Dedifferentiated amniotic fluid mesenchymal stem cell (primary cell): ENCODE measurements at regions not wholly inside any gene's neighbourhood (a gene's known extent, or its start where the extent isn't known, plus 50 kb on each side); places are given as distances from the start of the nearest gene placed in this dataset.
A peak's percentile ranks its signal among the peaks of the same experiment; 100 is the strongest.

Experiments
- DNase-seq: peaks from one replicate; pipeline ENCODE4 v3.0.0-alpha.2; 2016; ENCODE audit errors: extremely low spot score

DNA sequence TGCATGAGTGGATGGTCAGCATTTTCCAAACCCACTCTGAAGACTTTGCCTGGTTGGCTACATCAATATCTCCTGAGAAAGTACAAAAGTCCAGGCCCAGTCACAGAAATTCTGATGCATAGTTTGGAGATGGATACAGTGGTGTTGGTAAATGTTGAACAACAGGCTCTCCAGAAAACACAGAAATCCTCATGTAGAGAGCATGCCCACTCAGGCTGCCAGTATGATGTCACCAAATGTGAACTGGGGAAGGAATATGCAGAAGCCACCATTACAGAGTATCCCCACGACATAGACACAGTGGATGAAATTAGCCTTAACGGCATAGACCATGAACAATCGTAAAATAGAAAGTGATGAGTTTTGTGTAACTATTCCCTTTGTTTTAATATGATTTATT is 97.1 kb upstream of the NXT1 start:
- no peak for DNase-seq

DNA sequence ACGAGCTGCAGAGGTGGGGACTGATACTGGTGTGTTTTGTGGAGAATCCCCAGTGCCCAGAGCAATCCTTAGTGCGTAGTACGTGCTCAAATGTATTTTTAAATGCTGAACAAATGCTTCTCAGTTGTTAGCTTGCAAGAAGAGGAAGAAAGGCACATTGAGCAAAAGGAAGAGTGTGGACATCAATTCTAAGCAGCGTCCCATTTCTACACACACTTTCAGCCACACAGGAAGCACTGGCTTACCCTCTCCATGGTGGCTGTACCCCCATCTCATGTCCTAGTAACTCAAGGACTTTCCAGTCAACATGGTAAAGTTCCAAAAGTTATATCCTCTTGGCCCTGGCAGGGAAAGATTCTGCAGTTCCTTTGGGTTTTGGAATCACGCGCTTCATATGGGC is 98.8 kb upstream of the NXT1 start:
- DNase-seq, result no peak

DNA sequence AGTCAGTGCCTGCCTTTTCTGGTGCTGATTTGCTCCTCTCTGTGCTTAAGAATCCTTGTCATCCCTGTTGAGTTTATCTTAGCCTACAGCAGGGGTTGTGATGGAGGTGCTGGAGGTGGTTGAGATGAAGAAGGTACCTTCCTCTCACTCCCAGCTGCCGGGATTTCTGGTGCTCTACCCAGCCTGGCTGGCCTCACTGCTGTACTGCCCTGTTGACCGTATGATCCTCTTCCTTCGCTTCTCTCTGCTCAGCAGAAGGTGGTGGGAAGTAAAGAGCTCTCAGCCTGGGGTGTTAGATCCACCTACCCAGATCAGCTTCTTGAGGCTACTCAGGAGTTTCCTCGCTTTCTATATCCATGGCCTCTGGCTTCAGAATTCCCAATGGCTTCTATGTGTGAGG is 101.0 kb upstream of the NXT1 start:
- DNase-seq, result no peak

DNA sequence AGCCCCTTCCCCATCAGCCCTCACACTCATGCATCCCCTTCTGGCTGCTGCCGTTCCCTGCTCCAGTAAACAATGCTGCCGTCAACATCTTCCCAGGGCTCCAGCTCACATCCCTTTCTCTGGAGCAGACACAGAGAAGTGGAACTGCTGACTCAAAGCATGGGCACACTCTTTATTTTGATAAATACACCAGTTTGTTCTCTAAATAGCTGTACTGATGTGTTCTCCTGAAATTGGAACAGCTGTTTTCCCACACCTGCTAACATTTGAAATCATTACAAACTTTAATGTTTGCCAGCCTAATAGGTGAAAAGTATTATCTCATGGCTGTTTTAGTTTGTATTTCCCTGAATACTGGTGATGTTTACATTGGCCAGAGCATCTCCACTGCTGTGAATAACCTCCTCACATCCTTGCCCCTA is 102.1 kb upstream of the NXT1 start:
- no peak for DNase-seq

DNA sequence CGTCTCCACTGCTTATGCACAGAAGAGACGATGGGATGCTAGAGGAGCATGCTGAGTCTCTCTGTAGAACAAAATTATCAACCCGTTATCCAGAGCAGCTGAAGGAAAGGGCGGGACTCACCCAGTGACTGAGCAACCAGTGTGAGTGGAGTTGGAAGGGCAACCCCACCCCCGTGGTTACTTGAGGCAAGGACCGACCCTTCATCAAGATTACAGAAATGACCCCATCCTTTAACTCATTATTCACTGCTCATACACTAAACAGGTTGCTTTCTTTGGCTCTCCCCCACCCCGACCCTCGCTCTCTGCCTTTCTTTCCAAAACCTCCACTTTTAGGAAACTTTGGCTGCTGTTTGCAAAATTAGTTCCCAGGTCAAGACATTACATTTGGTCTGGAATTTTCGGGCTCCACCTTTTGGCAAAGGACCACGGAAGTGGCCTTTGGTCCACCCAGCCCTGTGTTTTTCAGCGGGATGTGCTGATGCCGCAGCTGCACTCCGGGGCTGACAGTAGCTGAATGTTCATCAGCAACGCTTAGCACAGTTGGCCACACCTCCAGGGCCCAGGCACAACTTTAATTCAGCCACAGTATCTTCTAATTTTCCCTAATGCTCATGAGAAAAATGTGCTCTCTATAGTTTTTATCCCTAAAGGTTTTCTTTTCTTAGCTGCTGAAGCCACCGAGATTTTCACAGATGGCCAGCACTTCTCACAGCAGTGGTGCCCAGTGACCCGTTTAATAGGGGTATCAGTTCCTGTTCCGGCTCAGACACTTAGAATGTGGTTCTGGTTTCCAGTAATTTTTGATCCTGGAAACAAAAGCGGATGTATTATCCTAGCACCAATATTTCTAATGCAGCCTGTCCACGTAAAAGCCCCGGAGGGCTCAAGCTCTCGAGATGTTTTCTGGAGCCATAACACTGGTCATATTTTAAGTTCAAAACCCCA is 103.6 kb upstream of the NXT1 start:
- DNase-seq, result no peak

DNA sequence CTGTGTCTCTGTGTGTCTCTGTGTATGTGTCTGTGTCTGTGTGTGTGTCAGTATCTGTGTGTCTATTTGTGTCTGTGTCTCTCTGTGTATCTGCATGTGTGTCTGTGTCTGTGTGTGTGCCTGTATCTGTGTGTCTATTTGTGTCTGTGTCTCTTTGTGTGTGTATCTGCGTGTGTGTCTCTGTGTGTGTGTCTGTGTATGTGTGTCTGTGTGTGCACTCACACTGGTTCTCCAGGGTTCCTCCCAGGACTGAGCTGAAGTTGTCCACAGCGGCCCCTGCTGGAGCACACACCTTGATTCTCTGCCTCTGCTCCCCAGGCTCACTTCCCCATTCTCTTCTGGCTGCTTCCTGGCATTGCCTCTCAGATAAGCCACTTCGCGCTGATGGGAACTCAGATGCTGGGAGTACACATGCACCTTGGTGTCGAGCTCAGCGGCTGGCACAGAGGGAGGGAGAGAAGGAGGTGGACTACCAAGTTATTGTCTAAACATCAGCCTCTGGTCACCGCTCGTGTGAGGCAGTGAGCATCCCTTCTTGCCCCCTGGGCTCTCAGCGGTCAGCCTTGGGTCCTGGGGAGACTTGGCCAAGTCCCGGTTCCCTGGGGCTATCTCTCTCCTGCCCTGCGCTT is 104.9 kb upstream of the NXT1 start:
- peak; percentile 25 for DNase-seq

DNA sequence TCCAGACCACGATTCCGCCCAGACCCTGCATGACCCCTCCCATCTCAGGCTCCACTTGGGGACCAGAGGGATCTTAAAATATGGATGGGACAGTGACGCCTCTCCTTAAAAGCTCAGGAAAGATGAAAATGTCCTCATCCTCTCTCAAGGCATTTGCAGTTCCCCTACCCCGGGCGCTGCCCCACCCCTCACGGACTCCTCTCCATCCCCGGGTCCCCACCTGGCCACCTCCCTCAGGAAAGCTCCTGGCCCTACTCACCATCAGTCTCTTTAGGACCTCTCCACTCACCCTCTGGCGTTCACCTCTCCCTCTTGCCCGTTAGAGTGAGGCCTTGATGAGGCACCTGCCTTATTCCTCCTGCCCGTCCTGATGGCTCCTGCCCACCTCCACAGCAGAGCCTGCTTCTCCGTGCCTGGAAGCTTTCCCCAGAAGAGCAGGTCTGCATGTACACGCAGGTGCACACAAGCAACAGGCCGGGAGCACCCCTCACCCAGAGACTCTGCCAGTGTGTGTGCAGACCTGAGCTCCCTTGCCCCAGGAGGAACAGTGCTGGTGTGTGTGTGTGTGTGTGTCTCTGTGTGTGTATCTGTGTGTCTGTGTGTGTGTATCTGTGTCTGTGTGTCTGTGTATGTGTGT is 105.6 kb upstream of the NXT1 start:
- DNase-seq, result no peak

DNA sequence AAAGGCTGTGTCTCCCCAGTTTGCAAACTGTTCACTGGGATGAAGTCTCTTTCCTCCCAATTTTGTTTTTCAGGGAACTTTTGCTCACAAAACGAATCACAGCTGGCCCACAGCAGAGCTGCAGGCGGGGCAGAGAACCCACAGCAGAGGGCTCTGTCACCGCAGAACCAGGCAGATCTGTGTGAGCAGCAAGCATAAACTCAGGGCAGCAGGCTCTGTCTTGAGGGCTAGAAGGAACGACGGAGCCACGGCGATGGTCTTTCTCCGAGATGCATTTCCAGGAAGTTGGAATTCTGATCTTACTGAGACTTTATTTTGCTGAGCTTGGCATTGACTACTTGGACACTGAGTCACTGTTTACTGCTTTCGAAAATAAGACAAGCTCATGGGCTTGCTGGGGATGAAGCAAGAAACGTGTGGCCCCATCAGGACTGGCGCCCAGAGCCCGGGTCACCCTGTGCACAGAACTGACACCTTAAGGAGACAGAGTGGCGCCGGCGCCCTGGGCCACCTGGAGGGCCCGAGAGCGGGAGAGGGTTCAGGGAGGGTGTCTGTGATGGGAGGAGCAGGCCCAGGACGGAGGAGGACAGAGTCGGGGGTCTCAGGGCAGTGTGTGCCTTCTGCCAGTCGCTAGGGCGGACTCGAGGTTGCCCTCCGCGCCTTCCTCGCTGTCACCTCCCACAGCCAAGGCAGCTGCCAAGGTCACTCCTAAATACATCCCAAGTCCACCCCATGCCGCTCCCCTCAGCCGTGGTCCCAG is 106.3 kb upstream of the NXT1 start:
- DNase-seq, result peak; percentile 18

DNA sequence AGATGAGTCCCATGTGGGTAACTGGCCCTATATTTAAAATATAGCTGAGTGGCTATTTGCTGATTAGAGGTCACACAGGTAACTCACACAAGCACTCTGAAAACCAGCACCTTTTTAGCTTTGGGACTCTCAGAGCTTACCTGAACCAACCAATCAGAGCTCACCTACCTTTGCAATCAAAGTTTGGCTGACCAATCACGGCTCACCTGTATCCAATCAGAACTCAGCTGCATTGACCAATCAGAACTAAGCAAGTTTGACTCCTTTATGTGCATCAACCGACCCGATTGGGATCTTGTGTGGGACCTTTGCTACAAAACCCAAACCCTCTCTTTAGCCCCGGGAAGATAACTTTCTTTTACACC is 106.8 kb upstream of the NXT1 start:
- DNase-seq, result no peak

DNA sequence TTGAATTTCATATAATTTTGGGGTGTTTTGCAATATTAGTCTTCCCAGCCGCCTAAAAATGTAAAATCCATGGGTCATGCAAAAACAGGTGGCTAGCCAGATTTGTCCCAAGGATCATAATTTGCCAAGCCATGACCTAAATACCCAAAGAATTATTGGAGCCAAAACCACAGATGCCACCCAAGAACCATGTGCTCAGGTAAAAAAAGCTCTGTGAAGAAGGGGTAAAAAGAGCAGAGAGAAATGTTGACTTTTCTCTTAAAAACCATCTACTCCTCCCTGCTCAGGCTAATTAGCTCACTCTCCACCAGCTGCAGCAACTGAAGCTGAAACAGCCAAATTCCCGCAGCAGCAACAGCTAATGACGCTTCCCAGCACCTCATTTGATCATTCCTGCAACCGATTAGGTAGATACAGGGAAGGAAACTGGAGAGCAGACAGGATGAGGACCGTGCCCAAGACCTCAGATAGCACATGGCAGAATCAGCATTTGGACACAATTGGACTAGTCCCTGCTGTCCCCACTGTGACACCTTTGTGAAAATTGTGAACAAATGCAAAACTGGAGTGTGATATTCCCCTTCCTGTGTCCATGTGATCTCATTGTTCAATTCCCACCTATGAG is 107.9 kb upstream of the NXT1 start:
- DNase-seq, result no peak

DNA sequence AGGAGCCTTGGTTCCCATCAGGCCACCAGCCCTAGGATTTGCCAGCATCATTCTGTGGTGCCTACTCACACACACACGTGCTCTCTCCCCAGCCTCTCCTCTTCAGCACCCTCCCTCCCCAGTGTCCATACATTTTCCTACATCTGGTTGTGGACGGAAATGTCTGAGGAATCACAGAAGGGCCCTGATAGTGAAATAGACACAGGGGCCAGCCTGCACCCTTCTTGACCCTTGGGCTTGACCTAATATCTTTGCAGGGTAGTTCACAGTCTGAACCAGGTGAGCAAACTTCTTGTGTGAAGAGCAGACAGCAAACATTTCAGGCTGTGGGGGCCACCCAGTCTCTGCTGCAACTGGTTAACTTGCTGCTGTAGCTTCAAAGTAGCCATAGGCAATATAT is 108.5 kb upstream of the NXT1 start:
- no peak for DNase-seq

DNA sequence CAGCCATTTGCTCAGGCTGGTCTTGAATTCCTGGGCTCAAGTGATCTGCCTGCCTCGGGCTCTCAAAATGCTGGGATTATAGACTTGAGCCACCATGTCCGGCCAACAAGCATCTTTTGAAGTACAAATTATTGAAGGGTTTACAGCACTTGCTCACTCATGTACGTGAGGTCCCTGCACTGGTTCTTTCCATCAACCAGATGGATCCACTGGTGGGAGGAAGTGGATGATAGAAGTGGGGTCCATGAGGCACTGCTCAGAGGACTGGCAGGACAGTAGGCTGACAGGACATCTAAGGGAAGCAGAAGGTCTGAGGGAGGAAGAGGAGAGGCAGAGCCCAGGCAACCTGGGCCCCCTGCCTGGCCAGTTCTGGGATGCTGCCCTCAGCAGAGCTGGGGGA is 109.2 kb upstream of the NXT1 start:
- no peak for DNase-seq

DNA sequence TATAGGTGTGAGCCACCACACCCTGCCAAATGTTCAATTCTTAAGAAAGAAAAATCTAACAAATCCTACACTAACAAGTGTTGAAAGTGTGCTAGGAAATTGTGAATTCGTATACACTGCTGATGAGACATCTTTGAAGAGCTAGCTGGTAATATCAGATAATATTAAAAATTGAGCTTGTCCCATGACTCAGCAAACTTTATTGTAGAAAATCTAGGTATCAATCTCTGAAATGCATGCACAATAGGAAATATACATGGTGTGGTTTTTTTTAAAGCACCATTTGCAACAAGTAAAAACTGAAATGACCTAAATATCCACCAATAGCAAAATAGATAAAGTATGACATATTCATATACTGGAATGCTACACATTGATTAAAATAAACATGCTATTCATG is 110.1 kb upstream of the NXT1 start:
- no peak for DNase-seq

DNA sequence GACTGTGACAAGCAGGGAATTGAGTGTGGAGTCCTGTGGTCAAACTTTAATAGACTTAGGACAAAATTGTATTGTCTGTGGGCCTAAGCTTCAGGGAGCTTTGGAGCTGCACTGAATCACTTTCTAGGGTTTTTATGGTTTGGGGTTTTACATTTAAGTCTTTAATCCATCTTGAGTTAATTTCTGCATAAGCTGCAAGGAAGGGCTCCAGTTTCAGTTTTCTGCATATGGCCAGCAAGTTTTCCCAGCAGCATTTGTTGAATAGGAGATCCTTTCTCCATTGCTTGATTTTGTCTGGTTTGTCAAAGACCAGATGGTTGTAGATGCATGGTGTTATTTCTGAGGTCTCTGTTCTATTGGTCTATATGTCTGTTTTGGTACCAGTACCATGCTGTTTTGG is 113.4 kb upstream of the NXT1 start:
- DNase-seq, result no peak

DNA sequence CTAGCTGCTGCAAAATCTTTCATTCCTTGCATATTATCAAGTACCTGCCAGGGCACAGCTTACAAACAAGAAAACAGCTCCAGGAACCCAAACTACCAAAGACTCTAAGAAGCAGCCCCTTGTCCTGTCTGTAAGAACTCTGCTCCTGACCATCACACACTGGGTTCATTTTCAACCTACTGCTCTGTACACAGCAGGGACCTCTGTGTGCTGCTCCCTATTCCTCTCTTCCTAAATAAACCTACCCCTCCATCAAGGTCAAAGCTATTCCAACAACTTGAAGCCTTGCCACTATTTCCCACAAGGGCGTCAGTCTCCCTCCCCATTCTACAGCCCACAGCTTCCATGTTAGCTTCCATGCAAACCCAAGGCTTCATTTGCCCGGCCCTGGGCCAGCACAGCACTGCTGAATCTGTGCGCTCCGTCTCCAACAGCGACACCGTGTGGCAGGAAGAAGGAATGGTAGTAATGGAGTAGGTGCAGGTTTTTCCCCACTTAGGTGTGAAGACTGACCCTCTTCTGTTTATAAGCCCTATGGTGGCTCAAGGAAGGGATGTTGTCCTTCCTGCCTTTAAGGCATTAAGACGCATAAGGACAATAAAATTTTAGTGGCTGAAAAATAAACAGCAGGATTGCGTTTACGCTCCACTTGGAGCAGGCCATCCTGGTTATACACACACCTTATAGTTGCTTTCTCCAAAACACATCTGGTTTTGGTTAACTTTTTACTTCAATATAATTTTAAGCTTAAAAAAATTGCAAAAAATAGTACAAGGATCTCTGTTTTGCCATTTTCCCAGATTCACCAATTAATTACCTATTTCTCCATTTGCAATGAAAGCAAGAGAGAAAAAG is 115.2 kb upstream of the NXT1 start:
- no peak for DNase-seq

DNA sequence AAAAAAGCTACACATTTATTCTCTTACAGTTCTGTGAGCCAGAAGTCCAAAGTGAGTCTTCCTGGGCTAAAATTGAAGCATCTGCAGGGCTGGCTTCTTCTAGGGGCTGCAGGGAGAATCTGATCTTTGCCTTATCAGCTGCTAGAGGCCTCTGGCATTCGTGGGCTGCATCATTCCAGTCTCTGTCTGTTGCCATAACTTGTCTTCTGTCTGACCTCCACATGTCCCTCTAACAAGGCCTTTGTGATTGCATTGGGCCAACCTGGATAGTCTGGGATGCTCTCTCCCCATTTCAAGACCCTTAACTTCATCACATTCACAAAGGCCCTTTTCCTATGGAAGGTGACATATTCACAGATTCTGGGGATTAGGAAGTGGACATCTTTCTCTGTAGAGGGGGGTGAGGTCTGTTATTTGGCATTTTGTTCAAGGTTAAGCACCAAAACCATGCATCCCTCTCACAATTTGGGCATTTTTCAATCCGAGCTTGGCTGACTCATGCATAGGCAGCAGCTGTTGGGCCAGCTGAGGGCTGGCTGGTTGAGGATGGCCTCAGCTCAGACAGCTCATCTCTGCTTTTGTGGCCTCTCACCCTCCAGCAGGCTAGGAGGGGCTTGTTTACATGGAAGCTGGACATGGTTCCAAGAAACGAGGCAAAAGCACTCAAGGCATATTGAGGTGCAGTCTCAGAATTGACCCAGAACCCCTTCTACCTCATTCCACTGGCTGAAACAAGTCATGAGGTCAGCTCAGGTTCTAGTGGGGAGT is 116.1 kb upstream of the NXT1 start:
- no peak for DNase-seq

DNA sequence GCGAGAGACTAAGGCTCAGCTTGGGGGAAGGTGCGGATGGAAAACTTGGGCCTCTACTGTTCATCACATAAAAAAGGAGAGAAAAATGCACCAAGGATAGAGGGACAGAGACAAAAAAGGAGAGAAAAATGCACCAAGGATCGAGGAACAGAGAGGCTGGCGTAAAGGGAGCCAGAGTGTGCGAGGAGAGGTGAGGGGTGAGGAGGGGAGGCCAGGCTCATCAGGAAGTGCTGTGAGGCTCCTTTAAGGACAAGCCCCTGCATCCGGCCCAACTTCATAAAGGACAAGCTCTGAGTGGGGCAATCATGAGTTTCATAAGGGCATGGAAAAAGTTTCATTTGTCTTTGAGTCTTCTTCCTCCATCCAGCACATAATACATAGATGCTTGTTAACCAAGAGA is 117.2 kb upstream of the NXT1 start:
- DNase-seq, result no peak

DNA sequence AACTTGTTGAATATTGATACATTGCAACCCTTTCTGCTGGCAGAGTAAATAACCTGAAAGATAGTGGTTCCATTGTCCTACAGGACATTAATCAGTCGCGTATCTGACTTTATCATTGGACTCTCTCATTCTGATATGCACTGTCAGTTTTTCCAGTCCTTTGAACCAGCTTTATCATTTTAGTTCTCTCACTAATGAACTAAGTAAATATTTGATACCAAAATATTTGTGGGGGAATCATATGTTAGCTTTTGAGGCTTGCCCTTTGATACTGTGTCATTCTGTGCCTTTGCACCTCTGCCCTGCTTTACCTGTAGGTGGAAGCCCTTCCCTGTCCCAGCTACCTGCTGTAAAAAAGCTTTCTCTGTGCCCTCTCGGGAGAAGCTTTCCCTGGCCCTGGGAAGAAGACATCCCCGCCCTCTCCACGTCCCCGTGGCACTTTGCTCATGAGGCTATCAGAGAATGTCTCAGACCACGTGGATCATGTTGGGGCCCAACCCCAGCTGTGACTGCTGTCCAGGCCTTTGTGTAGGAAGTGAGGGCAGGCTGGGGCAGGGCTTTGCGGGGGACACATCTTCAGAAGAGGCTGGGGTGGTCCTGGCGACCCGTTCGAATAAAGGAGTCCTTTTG is 117.8 kb upstream of the NXT1 start:
- no peak for DNase-seq

DNA sequence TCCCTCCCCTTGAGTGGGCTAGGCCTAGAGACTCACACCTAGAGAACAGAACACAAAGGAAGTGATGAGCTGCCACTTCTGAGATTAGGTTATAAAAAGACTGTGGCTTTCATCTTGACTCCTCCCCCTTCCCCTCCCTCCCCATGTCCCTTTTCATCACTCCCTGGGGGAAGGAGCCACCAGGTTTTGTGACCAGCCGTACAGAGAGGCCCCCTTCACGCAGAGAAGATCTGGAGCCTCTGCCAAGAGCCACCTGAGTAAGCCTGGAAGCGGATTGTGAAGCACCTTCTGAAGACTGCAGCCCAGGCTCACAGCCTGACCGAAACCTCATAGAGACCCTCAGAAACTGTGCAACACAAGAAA is 118.4 kb upstream of the NXT1 start:
- no peak for DNase-seq
